H9 (cell line): ENCODE measurements at regions not wholly inside any gene's neighbourhood (a gene's known extent, or its start where the extent isn't known, plus 50 kb on each side); places are given as distances from the start of the nearest gene placed in this dataset.

Source experiments
- DNase-seq: peaks from one replicate; pipeline ENCODE4 v3.0.0-alpha.2; 2017
- H2AFZ ChIP-seq: one replicate; pipeline ENCODE4 v1.6.1; 2013; ENCODE audit warnings: mild to moderate bottlenecking, low read length, control low read depth, moderate library complexity
- H2AK5ac ChIP-seq: 2 replicates; pipeline ENCODE4 v1.6.1; 2013; ENCODE audit warnings: low read length, control low read depth, mixed read lengths; ENCODE audit not compliant: insufficient read length
- H2BK120ac ChIP-seq: one replicate; pipeline ENCODE4 v1.6.1; 2013; ENCODE audit warnings: low read depth, mild to moderate bottlenecking, low read length, control low read depth, inconsistent platforms; ENCODE audit not compliant: poor library complexity, severe bottlenecking
- H2BK12ac ChIP-seq: 2 replicates; pipeline ENCODE4 v1.6.1; 2013; ENCODE audit warnings: low read length, control low read depth, mixed read lengths, low read depth; ENCODE audit not compliant: insufficient read length
- H2BK15ac ChIP-seq: 2 replicates; pipeline ENCODE4 v1.6.1; 2013; ENCODE audit warnings: low read depth, low read length, control low read depth
- H2BK20ac ChIP-seq: one replicate; pipeline ENCODE4 v1.6.1; 2013; ENCODE audit warnings: low read depth, mild to moderate bottlenecking, low read length, control low read depth, inconsistent platforms; ENCODE audit not compliant: poor library complexity, severe bottlenecking
- H2BK5ac ChIP-seq: 2 replicates; pipeline ENCODE4 v1.6.1; 2013; ENCODE audit warnings: low read length, control low read depth, mixed read lengths; ENCODE audit not compliant: insufficient read length
- H3K14ac ChIP-seq: 2 replicates; pipeline ENCODE4 v1.6.1; 2013; ENCODE audit warnings: low read length, control low read depth; ENCODE audit not compliant: insufficient read depth
- H3K18ac ChIP-seq: 2 replicates; pipeline ENCODE4 v1.6.1; 2013; ENCODE audit warnings: low read depth, mild to moderate bottlenecking, mixed read lengths, low read length, control low read depth; ENCODE audit not compliant: insufficient read length
- H3K23ac ChIP-seq: 2 replicates; pipeline ENCODE4 v1.6.1; 2013; ENCODE audit warnings: low read length, control low read depth, mixed read lengths, low read depth; ENCODE audit not compliant: insufficient read length
- H3K23me2 ChIP-seq: 2 replicates; pipeline ENCODE4 v1.6.1; 2013; ENCODE audit warnings: low read depth, mild to moderate bottlenecking, mixed read lengths, low read length, control low read depth; ENCODE audit not compliant: insufficient read length, poor library complexity, severe bottlenecking
- H3K27ac ChIP-seq: 2 replicates; pipeline ENCODE4 v1.5.1; 2013; ENCODE audit warnings: low read length, control low read depth, mixed read lengths, low read depth; ENCODE audit not compliant: insufficient read length
- H3K27me3 ChIP-seq: 2 replicates; pipeline ENCODE4 v1.6.1; 2013; ENCODE audit warnings: low read length, control low read depth, inconsistent platforms; ENCODE audit not compliant: insufficient read depth
- H3K4ac ChIP-seq: 2 replicates; pipeline ENCODE4 v1.6.1; 2013; ENCODE audit warnings: low read depth, mild to moderate bottlenecking, control low read depth, inconsistent platforms, low read length, moderate library complexity
- H3K4me1 ChIP-seq: 2 replicates; pipeline ENCODE4 v1.6.1; 2013; ENCODE audit warnings: low read length, control low read depth, inconsistent platforms; ENCODE audit not compliant: insufficient read depth
- H3K4me2 ChIP-seq: 2 replicates; pipeline ENCODE4 v1.6.1; 2013; ENCODE audit warnings: low read length, control low read depth, mixed read lengths; ENCODE audit not compliant: insufficient read length, insufficient read depth
- H3K56ac ChIP-seq: 2 replicates; pipeline ENCODE4 v1.6.1; 2013; ENCODE audit warnings: low read depth, mild to moderate bottlenecking, mixed read lengths, low read length, control low read depth; ENCODE audit not compliant: insufficient read length
- H3K79me1 ChIP-seq: 2 replicates; pipeline ENCODE4 v1.6.1; 2013; ENCODE audit warnings: low read depth, mild to moderate bottlenecking, moderate library complexity, low read length, control low read depth, inconsistent platforms; ENCODE audit not compliant: insufficient read depth, poor library complexity, severe bottlenecking
- H3K79me2 ChIP-seq: 2 replicates; pipeline ENCODE4 v1.6.1; 2013; ENCODE audit warnings: low read length, control low read depth, inconsistent platforms; ENCODE audit not compliant: insufficient read depth
- H3K9ac ChIP-seq: 2 replicates; pipeline ENCODE4 v1.6.1; 2013; ENCODE audit warnings: low read length, control low read depth, mixed read lengths; ENCODE audit not compliant: insufficient read length; ENCODE audit errors: extremely low read depth
- H3K9me3 ChIP-seq: one replicate; pipeline ENCODE4 v1.6.1; 2013; ENCODE audit warnings: low read depth, low read length, inconsistent platforms; ENCODE audit not compliant: control insufficient read depth
- H3T11ph ChIP-seq: one replicate; pipeline ENCODE4 v1.6.1; 2013; ENCODE audit warnings: mild to moderate bottlenecking, low read length, control low read depth, inconsistent platforms
- H4K20me1 ChIP-seq: one replicate; pipeline ENCODE4 v1.6.1; 2013; ENCODE audit not compliant: control insufficient read depth, insufficient read length, insufficient read depth
- H4K5ac ChIP-seq: 2 replicates; pipeline ENCODE4 v1.6.1; 2013; ENCODE audit warnings: low read depth, mild to moderate bottlenecking, mixed read lengths, low read length, control low read depth; ENCODE audit not compliant: insufficient read length
- H4K8ac ChIP-seq: replicated peaks from 2 replicates; pipeline ENCODE4 v1.6.1; 2013; ENCODE audit warnings: low read length, control low read depth, mixed read lengths, low read depth; ENCODE audit not compliant: insufficient read length
- H4K91ac ChIP-seq: 2 replicates; pipeline ENCODE4 v1.6.1; 2013; ENCODE audit warnings: low read depth, mild to moderate bottlenecking, moderate library complexity, mixed read lengths, low read length, control low read depth; ENCODE audit not compliant: insufficient read length
- H3K27ac Mint-ChIP-seq, 3 experiments: 2 replicates in 2 of 3; 3 replicates in 1 of 3; pipeline ENCODE4 v1.8.0; 2020 to 2021; ENCODE audit warnings: mixed read lengths in 3 of 3, mild to moderate bottlenecking in 1 of 3, moderate library complexity in 1 of 3
- H3K27me3 Mint-ChIP-seq: 2 replicates; pipeline ENCODE4 v1.8.0; 2021; ENCODE audit warnings: low read depth, mild to moderate bottlenecking, moderate library complexity, mixed read lengths
- H3K36me3 Mint-ChIP-seq, 3 experiments: 2 replicates in 2 of 3; 3 replicates in 1 of 3; pipeline ENCODE4 v1.8.0; 2020 to 2021; ENCODE audit warnings: low read depth in 3 of 3, mixed read lengths in 3 of 3; ENCODE audit not compliant: insufficient read depth in 1 of 3
- H3K4me1 Mint-ChIP-seq, 2 experiments: 2 replicates each; pipeline ENCODE4 v1.8.0; 2020; ENCODE audit warnings: mixed read lengths in 2 of 2
- H3K4me3 Mint-ChIP-seq, 2 experiments: 2 replicates in 1 of 2; 3 replicates in 1 of 2; pipeline ENCODE4 v1.8.0; 2020 to 2021; ENCODE audit warnings: mild to moderate bottlenecking in 2 of 2, mixed read lengths in 2 of 2, moderate library complexity in 1 of 2
- H3K9me3 Mint-ChIP-seq, 2 experiments: 2 replicates in 1 of 2; 3 replicates in 1 of 2; pipeline ENCODE4 v1.8.0; 2020; ENCODE audit warnings: mild to moderate bottlenecking in 2 of 2, mixed read lengths in 2 of 2, moderate library complexity in 1 of 2
- WGBS: extraction: QIAGEN DNeasy Blood & Tissue Kit; methylation state at CpG from one replicate; pipeline ENCODE4 v1.1.7; 2013; ENCODE audit warnings: missing lambda C conversion rate, low lambda C conversion rate, mixed read lengths; ENCODE audit not compliant: insufficient read length; ENCODE audit errors: extremely low coverage; 5-methylcytosine and 5-hydroxymethylcytosine counted together
- TF ChIP-seq, protein P1 (sequence below): fragments of 200-600 bp; sonication (generic); conservative IDR thresholded peaks from 3 replicates; pipeline ENCODE4 v1.8.0; 2021; ENCODE audit warnings: antibody characterized with exemption, mild to moderate bottlenecking

DNA sequence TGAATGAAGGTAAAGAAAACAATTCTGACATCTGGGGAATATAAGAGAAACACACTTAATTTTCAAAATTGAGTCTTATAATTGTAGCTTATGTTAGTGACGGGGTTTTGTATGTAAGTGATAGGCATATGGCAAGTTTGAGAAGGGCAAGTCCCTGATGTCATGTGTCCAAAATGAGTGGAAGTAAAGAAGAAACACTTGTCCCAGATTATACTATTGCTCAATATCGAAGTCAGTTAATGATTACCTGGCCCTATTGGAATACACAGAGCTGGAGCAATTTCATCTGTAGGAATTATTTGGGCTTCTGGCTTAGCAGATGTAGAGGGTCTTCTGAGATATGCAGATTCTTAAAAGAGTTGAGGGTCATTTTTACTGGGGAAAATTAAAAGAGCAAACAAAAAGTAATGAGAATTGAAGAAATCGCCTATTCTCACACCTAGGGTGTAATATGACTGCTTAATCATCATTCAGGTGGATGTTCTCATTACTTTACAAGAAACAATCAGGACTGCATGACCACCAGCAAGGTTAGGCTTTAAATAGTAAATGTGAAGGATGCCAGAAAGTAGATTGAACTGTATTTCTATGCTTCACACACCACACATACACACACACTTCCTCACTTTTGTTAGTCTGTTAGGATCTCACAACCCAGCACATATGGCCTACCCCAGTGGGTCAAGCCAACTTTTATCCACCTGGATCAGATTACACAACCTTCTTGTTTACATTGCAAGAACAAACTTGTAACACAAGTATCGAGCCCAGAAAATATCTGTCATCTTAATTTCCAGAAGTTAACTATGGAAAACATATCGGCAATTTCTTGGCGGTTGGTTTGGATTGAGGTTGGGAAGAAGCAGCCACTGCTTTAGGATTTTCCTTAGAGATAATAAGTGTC is 183.3 kb upstream of the LRRC3B start:
- Mint-ChIP-seq H3K4me3 (no peak overlapping the region), H3K27ac (peak overlapping the region in 1 of 3 experiments; percentile 70; a peak in 2 of 7 replicates)

More for the DNA sequence above, 183.3 kb upstream of the LRRC3B start:
- Mint-ChIP-seq H3K9me3 (no peaks in the 10 kb centered on the region), H3K4me1 (no peaks in the 10 kb centered on the region), H3K36me3 (no peaks in the 10 kb centered on the region; a peak in 1 of 7 replicates), H3K27me3 (no peaks in the 10 kb centered on the region)
- Histone ChIP-seq H3K23me2 (no peaks in the 10 kb centered on the region), H4K20me1 (no peaks in the 10 kb centered on the region), H2BK120ac (no peak overlapping the region), H3K9ac (no peak overlapping the region), H3K4me1 (no peaks in the 10 kb centered on the region), H2BK12ac (no peak overlapping the region), H3K23ac (no peak overlapping the region), H2AFZ (no peak overlapping the region), H3K79me2 (no peaks in the 10 kb centered on the region), H3K4ac (no peak overlapping the region), H3K27ac (no peak overlapping the region), H2BK15ac (no peak overlapping the region), H4K5ac (no peak overlapping the region), H3K56ac (no peak overlapping the region), H4K91ac (no peak overlapping the region), H3K79me1 (no peaks in the 10 kb centered on the region), H3K14ac (no peak overlapping the region), H3K4me2 (no peak overlapping the region), H2BK20ac (no peak overlapping the region), H3K27me3 (no peaks in the 10 kb centered on the region), H2AK5ac (no peak overlapping the region), H2BK5ac (no peak overlapping the region), H3K9me3 (no peaks in the 10 kb centered on the region), H4K8ac (no peak overlapping the region), H3T11ph (no peak overlapping the region), H3K18ac (no peak overlapping the region)
- TF ChIP-seq, protein P1, sequence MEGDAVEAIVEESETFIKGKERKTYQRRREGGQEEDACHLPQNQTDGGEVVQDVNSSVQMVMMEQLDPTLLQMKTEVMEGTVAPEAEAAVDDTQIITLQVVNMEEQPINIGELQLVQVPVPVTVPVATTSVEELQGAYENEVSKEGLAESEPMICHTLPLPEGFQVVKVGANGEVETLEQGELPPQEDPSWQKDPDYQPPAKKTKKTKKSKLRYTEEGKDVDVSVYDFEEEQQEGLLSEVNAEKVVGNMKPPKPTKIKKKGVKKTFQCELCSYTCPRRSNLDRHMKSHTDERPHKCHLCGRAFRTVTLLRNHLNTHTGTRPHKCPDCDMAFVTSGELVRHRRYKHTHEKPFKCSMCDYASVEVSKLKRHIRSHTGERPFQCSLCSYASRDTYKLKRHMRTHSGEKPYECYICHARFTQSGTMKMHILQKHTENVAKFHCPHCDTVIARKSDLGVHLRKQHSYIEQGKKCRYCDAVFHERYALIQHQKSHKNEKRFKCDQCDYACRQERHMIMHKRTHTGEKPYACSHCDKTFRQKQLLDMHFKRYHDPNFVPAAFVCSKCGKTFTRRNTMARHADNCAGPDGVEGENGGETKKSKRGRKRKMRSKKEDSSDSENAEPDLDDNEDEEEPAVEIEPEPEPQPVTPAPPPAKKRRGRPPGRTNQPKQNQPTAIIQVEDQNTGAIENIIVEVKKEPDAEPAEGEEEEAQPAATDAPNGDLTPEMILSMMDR = no peak
- DNase-seq = no peak
- WGBS = no CpG with 5 or more reads among the region's 6 CpGs
